ENCODE measurements at regions not wholly inside any gene's neighbourhood (a gene's known extent, or its start where the extent isn't known, plus 50 kb on each side); places are given as distances from the start of the nearest gene placed in this dataset.
"Not testable (repeated sequence)": the region's sequence is repeated elsewhere in the genome, so short reads cannot be mapped to it uniquely, and the experiment has no call there.

DNA sequence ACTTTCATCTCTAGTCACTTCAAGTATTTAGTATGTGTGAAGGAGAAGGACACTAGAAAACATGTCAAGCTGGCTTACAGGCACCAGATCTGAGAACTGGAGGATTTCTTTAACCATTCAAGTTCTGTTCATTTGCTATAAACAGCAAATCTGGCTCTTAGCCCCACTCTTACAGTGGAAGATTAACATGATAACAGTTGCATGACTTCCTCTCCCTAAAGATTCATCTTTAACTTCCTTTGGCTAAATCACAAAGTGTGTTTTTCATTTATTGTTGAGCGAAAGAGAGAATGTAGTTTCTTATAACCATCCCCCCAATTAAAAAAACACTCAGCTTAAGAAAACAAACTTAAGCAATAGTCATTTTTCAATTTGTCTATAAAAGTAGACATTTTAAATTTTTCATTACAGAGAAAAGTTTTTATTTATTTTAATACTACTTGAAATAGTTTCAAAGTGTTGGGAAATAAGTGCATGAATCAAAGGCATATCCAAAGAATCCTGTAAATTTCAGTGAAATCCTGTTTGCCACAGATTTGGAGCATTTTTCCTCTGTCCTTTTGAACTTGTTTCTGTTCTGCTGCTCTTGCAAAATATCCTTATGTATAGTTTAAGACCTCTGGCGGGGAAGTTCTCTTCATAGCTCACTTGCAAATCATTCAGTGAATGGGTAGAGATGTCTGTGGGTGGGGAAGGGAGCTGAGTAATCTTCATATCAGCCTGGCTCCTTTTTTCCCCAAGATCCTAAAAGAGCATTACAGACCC lies 241.0 kb upstream of the RBBP8 start:
- H3K4me3 ChIP-seq (ENCODE audit: low read depth, low read length) = no peak overlapping the region

DNA sequence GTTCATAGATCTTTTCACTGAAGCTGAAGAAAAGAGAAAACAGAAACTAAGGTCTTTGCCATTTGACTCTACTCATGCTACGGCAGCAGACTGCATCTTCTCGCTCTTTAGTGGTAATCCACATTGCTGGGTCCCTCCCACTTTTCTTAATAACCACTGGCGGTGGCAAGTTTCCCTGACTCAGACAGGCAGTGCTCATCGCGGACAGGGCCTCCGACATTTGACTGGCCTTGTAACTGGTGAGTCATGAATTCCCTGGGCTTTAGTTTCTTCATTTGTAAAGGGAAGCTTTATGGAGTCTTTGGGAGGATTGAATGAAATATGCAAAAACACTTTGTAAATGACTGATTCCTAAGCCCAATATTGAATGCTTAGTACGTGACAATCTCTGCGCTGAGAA lies 238.2 kb upstream of the RBBP8 start:
- no peak overlapping the region for H3K4me3 ChIP-seq (ENCODE audit: low read depth, low read length)

GRCh38 chr18:22695674-22696073 lies 237.5 kb upstream of the RBBP8 start:
- no peak overlapping the region for H3K4me3 ChIP-seq (ENCODE audit: low read depth, low read length)

DNA sequence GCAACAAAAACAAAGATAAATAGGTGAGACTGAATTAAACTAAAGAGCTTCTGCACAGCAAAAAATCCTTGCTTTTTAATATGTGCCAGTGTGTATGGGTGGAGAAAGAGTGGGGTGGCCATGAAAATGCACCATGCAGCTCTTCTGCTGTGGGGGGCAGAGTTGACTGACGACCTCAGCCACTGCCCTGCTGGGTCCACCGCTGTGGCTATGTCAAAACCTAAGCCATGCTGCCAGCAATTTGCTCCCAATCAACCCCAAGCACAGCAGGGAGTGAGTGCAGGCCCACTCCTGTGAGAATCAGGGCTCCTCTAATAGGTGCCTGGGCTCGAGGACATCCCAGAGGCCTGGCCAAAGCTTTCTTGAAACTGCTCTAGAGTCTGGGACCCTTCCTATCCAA lies 235.6 kb upstream of the RBBP8 start:
- H3K4me3 ChIP-seq (ENCODE audit: low read depth, low read length) = no peak overlapping the region

GRCh38 chr18:22698711-22699110 lies 234.4 kb upstream of the RBBP8 start:
- no peak overlapping the region for H3K4me3 ChIP-seq (ENCODE audit: low read depth, low read length)

- H3K4me3 ChIP-seq (ENCODE audit: low read depth, low read length) = no peak overlapping the region
These were observed 233.5 kb upstream of the RBBP8 start for GRCh38 chr18:22699629-22700028.

DNA sequence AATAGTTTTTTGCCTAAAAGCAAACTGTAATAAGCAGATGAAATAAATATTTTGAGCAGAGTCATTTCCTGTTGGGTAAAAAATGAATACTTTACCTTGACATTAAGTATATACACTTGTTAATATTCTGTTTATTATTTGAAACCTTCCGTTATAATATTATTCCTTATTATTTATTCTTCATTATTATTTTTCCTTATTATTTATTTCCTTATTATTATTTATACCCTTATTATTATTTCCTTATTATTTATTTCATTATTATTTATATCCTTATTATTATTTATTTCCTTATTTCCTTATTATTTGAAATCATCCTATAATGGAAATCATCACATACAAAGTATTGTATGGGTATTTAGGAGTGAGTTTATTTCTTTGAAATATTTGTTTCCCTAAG lies 232.2 kb upstream of the RBBP8 start:
- H3K4me3 ChIP-seq (ENCODE audit: low read depth, low read length) = no peak overlapping the region

DNA sequence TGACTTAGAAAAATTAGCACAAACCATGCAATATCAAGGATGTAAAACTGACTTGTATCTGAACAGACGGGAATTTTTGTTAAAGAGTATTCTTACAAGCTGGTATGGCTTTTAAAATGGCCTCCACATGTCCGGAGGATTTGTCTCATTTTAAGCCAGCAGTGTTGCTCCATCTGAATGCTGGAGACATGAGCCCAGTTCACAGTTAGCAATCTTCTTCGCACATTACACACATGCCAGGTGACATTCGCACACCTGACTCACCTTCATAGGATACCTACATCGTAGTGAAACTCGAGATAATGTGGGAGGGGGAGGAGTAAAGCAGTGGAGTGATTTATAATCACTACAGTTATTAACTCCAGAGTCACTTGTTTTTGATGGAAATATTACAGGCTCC lies 231.8 kb upstream of the RBBP8 start:
- H3K4me3 ChIP-seq (ENCODE audit: low read depth, low read length) = no peak overlapping the region

- H3K4me3 ChIP-seq (ENCODE audit: low read depth, low read length) = no peak overlapping the region
These were observed 231.3 kb upstream of the RBBP8 start for GRCh38 chr18:22701795-22702194.

DNA sequence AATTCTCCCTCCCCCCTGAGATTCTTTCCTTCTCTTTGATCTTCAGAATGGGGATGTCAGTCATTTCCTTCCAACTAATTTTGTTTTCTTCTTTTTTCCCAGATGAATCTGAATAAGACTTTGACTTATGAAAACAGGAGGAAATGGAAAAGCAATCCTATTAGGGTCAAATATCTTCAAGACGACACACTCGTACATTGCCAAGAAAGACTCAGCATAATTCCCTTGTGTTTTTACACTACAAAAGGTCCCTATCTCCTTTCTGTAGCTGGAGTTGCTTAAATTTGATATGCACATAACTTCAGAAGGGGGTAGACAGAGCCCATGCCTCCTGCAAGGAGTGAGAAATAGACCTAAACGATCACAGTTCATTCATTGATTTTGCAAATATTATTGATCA lies 230.3 kb upstream of the RBBP8 start:
- no peak overlapping the region for H3K4me3 ChIP-seq (ENCODE audit: low read depth, low read length)

DNA sequence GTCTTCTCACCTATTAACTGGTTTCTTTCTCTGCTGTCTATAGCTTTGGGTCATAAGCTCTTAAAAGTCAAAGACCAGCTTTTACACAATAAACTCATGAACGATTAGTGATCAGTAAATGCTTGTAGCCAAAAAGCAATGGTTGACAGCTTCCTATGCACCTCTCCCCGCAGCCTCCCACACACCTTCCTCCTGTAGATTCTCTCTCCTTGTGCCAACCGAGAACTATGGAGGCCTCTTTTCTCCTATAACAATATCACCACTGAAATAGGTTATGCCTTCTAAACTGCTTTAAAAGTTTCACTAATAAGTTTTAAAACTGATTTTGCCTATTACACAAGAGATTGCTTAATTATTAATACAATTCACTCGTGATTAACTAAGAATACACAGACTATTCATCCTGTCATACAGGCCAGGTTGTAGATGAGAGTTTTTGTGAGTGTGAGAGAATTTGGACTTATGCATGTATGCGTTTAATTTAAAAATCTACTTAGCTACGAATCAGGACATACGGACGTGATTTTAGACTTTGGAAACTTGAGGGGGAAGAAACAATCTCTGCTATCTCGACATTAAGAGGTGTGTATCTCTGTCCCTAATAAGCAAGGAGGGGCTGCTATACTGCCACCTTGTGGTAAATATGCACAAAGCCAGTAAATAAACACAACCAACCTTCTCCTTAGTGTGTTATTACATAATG lies 229.1 kb upstream of the RBBP8 start:
- no peak overlapping the region for H3K4me3 ChIP-seq (ENCODE audit: low read depth, low read length)

GRCh38 chr18:22704586-22704918 lies 228.6 kb upstream of the RBBP8 start:
- no peak overlapping the region for H3K4me3 ChIP-seq (ENCODE audit: low read depth, low read length)

DNA sequence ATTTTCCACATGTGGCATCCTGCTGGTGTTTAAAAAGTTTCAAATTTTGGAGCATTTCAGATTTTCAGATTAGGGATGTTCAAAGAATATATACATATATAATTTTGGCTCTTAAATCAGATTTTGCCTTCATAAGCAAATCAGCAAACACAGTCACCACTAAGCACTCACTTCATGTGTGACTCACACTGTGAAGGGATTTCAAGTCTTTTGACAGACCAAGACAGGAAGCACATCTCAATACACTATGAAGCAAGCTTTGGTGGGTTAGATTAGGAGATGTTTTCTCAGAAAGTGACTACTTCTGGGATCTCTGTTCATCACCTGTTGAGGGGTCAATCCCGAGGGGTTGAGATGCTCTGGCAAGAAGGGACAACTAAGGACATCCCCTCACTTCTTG lies 227.8 kb upstream of the RBBP8 start:
- no peak overlapping the region for H3K4me3 ChIP-seq (ENCODE audit: low read depth, low read length)

GRCh38 chr18:22706025-22706424 lies 227.1 kb upstream of the RBBP8 start:
- not testable (repeated sequence) for H3K4me3 ChIP-seq (ENCODE audit: low read depth, low read length)

DNA sequence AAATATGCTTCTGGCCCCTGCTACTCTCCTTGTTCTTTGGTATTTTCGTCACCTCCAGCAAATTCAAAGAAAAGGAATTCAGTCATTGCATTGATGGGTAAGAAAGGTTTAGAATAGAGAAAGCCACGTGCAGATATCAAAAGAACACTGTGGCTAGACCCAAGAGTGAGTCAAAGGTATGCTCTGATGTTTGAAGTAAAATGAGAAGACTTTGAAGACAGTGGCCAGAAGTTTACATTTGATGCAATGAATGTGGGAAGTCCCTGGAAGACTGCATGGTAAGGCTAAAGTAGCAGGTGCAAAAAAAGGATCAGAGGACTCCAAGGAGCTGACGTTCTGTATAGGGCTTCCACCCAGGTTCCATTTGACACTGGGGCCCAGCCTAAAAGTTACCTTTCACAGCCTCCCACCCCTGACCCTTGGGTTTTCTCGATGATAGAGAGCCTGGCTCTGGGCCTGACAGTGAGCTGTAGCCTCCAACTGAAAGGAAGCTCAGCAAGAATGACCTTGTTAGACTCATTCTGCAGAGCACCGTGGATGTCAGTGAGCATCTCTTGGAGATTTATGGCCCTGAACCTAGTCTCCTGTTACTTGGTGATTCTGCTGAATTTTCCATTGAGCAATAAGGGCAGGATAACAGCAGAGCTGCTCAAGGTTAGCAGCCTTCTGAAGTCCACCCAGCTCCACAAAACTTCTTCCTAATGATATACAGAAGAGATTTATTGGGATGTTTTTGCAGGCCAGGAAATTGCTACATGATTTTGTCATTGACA lies 223.7 kb upstream of the RBBP8 start:
- H3K4me3 ChIP-seq (ENCODE audit: low read depth, low read length) = no peak overlapping the region

GRCh38 chr18:22710673-22711191 lies 222.4 kb upstream of the RBBP8 start:
- no peak overlapping the region for H3K4me3 ChIP-seq (ENCODE audit: low read depth, low read length)

DNA sequence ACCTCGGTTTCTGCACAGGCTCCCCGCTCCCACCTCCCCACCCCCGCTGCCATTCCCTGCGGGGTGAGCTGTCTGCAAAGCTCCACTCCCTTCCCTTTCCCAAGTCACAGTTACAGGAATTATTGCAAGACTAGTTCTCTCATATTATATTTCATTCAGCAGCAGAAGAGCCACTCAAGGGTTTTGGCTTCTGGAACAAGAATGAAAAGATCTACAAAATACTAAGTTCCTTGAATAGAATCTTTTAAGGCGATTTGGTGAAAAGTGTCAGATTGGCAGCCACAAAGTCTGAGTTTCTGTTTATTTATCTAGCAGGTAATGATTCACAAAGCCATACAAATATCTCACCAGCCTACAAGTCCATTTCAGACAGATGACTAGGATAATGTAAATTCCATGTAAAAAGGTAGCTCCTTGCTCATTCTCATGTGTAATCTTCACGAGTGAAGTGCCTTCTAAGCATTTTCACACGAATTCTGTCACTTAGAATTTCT lies 221.9 kb upstream of the RBBP8 start:
- H3K4me3 ChIP-seq (ENCODE audit: low read depth, low read length) = no peak overlapping the region

DNA sequence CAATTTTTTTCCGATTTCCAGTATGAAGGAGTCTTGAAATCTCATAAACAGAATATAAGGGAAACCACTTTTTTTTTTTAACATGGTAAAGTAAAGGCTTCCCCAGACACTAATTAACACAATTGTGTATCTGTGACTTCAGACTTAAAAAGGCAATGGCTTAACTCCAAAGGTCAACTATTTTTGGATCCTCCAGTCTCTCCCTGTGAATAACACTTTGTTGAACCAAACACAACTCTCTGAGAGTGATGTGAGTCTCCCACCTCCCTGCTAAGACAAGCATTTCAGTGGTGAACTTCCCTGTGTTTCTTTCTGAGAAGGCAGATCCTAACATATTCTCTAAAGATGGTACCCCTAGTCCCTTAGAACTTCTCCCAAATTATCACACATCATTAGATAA lies 219.6 kb upstream of the RBBP8 start:
- no peak overlapping the region for H3K4me3 ChIP-seq (ENCODE audit: low read depth, low read length)

- not testable (repeated sequence) for H3K4me3 ChIP-seq (ENCODE audit: low read depth, low read length)
These were observed 215.6 kb upstream of the RBBP8 start for GRCh38 chr18:22717536-22717935.

- no peak overlapping the region for H3K4me3 ChIP-seq (ENCODE audit: low read depth, low read length)
These were observed 209.9 kb upstream of the RBBP8 start for GRCh38 chr18:22723221-22723620.

DNA sequence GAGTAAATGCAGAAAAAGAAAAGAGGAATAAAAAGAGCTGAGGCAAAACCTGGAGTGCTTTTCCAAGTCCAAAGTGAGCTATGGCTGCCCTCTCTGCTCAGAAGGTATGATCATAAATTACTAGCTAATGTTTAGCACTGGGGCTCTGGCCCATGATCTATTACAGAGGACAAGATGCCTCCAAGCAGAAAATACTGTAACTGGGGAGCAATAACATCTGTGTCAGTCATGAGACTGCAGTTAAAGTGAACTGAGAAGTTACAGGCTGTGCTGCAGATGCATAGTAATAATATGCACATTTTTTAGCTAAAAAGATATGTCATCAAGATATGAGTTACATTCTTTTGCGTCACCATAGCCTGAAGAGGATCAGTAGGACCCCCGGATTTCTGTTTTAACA lies 209.4 kb upstream of the RBBP8 start:
- H3K4me3 ChIP-seq (ENCODE audit: low read depth, low read length) = no peak overlapping the region

GRCh38 chr18:22726469-22726868 lies 206.7 kb upstream of the RBBP8 start:
- no peak overlapping the region for H3K4me3 ChIP-seq (ENCODE audit: low read depth, low read length)

All from iPS-11a (cell line).